Subcutaneous abdominal adipose tissue (tissue), 5 donors: ENCODE measurements at regions not wholly inside any gene's neighbourhood (a gene's known extent, or its start where the extent isn't known, plus 50 kb on each side); places are given as distances from the start of the nearest gene placed in this dataset.

ENCODE experiments used
- H3K27ac ChIP-seq: one replicate; pipeline ENCODE4 v1.7.0; 2013; ENCODE audit warnings: low read depth, mild to moderate bottlenecking, inconsistent platforms, low read length, moderate library complexity
- H3K27me3 ChIP-seq, 5 donors: one replicate each; pipeline ENCODE4 v1.7.0; 2013; ENCODE audit warnings: low read length in 5 of 5, inconsistent platforms in 1 of 5; ENCODE audit not compliant: control insufficient read depth in 5 of 5, insufficient read depth in 4 of 5
- H3K36me3 ChIP-seq, 5 donors: one replicate each; pipeline ENCODE4 v1.7.0; 2013; ENCODE audit warnings: low read length in 5 of 5; ENCODE audit not compliant: control insufficient read depth in 5 of 5, insufficient read depth in 5 of 5
- H3K4me1 ChIP-seq, 5 donors: one replicate each; pipeline ENCODE4 v1.7.0; 2013; ENCODE audit warnings: low read length in 5 of 5, mild to moderate bottlenecking in 3 of 5, moderate library complexity in 1 of 5; ENCODE audit not compliant: control insufficient read depth in 5 of 5, insufficient read depth in 5 of 5
- H3K4me3 ChIP-seq, 5 donors: one replicate each; pipeline ENCODE4 v1.7.0; 2013; ENCODE audit warnings: low read length in 5 of 5, low read depth in 1 of 5
- H3K9ac ChIP-seq, 5 donors: one replicate each; pipeline ENCODE4 v1.7.0; 2013; ENCODE audit warnings: low read length in 5 of 5, mild to moderate bottlenecking in 4 of 5, moderate library complexity in 3 of 5
- H3K9me3 ChIP-seq, 5 donors: one replicate each; pipeline ENCODE4 v1.7.0; 2013; ENCODE audit warnings: low read length in 5 of 5; ENCODE audit not compliant: control insufficient read depth in 5 of 5
- donor health status: healthy.
- donor health status: healthy.
- donor health status: healthy.
- donor health status: healthy.
- donor health status: healthy.

- Histone ChIP-seq H3K9me3 (peaks cover 0 to 3% (median 0%) of the 10 kb centered on the region in 5 donors), H3K4me1 (peaks cover 0 to 9% (median 0%) of the 10 kb centered on the region in 5 donors), H3K9ac (no peak overlapping the region), H3K27ac (no peak overlapping the region), H3K27me3 (no peaks in the 10 kb centered on the region), H3K36me3 (no peaks in the 10 kb centered on the region), H3K4me3 (no peak overlapping the region)
Measured at GRCh38 chr3:101072300-101072699, 79.1 kb upstream of the ABI3BP start.

GRCh38 chr3:101070799-101071121 lies 77.5 kb upstream of the ABI3BP start:
- Histone ChIP-seq H3K9ac (no peak overlapping the region), H3K36me3 (no peaks in the 10 kb centered on the region), H3K4me3 (no peak overlapping the region), H3K27me3 (no peaks in the 10 kb centered on the region), H3K27ac (no peak overlapping the region), H3K4me1 (peaks cover 0 to 13% (median 3%) of the 10 kb centered on the region in 5 donors), H3K9me3 (peaks cover 0 to 3% (median 0%) of the 10 kb centered on the region in 5 donors)

DNA sequence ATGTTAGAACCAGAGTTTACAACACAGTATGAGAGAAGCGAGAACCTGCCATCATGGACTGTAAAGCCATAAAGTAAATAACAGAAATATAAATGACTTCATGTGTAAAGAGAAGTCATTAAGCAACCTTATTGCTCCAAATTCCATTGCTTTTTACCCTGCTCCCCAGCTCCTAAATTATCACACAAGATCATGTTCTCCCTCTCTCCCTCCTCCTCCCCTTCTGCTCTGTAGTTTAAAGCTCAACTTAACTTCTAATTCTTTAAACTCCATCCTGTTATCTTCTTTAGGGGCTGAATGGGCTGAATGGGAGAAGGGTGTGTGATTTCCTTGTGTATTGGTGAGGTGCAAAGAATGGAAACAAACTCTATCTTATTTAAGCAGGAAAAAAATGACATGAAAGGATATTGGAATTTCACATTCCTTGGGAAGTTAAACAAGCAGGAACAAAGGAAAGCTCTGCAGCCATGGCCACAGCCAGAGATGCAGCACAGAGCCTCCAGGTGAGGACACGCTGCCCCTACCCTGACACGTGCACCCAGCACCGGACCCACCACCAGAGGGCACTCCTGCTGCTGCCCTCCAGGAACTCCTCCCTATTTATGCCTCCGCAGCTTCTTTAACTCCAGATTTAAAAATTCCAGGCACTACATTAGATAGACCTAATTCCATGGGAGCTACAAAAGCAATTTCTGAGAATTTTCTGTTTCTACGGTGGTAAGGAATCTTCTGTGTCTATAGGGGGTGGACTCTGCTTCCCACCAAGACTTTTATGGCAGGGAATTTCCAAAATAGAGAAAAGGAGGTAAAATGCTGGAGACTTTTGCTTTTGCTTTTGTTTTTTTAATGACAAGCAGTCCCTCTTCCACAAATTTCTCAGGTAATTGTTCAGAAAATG lies 76.9 kb upstream of the ABI3BP start:
- Histone ChIP-seq H3K36me3 (no peaks in the 10 kb centered on the region), H3K9me3 (peaks cover 0 to 3% (median 0%) of the 10 kb centered on the region in 5 donors), H3K4me3 (no peak overlapping the region), H3K4me1 (peaks cover 0 to 13% (median 3%) of the 10 kb centered on the region in 5 donors), H3K27ac (no peak overlapping the region), H3K9ac (no peak overlapping the region), H3K27me3 (no peaks in the 10 kb centered on the region)

GRCh38 chr3:101068876-101069606 lies 75.8 kb upstream of the ABI3BP start:
- Histone ChIP-seq H3K27me3 (no peaks in the 10 kb centered on the region), H3K27ac (peak overlapping the region; percentile 4), H3K4me3 (no peak overlapping the region), H3K36me3 (no peaks in the 10 kb centered on the region), H3K9ac (no peak overlapping the region), H3K9me3 (no peaks in the 10 kb centered on the region), H3K4me1 (peaks cover 0 to 13% (median 3%) of the 10 kb centered on the region in 5 donors)

- Histone ChIP-seq H3K36me3 (no peaks in the 10 kb centered on the region), H3K9ac (no peak overlapping the region), H3K4me3 (no peak overlapping the region), H3K4me1 (peaks cover 0 to 13% (median 3%) of the 10 kb centered on the region in 5 donors), H3K27ac (peak overlapping the region; percentile 31), H3K9me3 (no peaks in the 10 kb centered on the region), H3K27me3 (no peaks in the 10 kb centered on the region)
Measured at GRCh38 chr3:101066711-101067129, 73.5 kb upstream of the ABI3BP start.

DNA sequence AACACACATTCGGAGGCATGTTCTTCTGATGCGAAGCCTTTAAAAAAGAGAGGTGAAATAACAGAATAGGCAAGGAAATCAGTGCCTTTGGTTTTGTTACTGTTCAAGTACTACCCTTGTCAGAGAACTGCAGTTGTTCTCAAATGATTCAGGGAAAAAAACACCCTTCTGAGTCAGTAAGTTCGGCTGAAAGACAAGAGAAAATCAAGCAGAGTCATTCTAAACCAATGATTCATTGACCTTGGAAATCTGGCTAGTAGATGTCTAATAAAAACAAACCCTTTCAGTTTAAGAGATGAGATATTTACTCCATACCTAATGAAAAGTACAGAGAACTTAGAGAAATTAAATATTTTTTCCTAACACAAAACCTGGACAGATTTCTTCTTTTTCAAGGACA lies 72.7 kb upstream of the ABI3BP start:
- H3K9me3 ChIP-seq: no peaks in the 10 kb centered on the region
- H3K9ac ChIP-seq: no peak overlapping the region
- H3K36me3 ChIP-seq: no peaks in the 10 kb centered on the region
- peak overlapping the region; percentile 56 for H3K27ac ChIP-seq
- H3K27me3 ChIP-seq: no peaks in the 10 kb centered on the region
- no peak overlapping the region for H3K4me3 ChIP-seq
- H3K4me1 ChIP-seq: peaks cover 0 to 13% (median 3%) of the 10 kb centered on the region in 5 donors

DNA sequence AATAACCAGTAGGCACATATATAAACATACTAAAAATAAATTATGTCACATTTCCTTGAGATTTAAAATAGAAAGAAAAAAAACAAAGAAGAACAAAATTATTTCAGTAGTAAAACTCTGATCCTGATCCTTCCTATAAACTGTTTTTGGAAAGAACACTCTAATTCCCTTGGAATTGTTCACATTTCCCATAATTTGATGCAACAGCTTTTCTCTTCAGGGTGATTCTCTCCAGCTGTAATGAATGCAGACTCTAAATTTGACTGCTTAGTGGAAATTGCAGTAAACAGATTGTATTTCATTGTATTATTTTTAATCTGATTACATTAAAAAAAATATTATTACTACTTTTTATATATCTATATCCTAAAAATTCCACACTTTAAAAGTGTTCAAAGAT lies 70.2 kb upstream of the ABI3BP start:
- peaks cover 0 to 7% (median 3%) of the 10 kb centered on the region in 5 donors for H3K4me1 ChIP-seq
- H3K27me3 ChIP-seq: no peaks in the 10 kb centered on the region
- no peak overlapping the region for H3K27ac ChIP-seq
- H3K4me3 ChIP-seq: no peak overlapping the region
- H3K36me3 ChIP-seq: no peaks in the 10 kb centered on the region
- peaks cover 0 to 10% (median 6%) of the 10 kb centered on the region in 5 donors for H3K9me3 ChIP-seq
- no peak overlapping the region for H3K9ac ChIP-seq

DNA sequence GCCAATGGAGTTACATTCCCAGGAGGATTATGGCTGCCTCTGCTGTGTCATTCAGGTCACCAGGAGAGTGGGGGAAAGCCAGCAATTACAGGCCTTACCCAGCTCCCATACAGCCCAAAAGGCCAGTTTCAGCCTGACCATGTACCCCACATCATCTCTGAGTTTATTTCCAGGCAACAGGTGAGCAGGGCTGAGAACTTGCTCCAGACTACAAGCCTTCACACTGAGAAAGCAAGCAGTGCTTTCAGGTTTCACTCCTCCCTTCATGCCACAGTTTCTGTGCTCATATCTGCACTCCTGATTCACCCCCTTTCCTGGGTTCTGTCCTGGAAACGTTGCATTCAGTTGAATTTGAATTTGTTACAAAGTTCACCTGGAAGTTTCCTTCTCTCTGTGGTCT lies 68.1 kb upstream of the ABI3BP start:
- H3K4me3 ChIP-seq: no peak overlapping the region
- H3K9me3 ChIP-seq: peaks cover 0 to 23% (median 6%) of the 10 kb centered on the region in 5 donors
- no peak overlapping the region for H3K27ac ChIP-seq
- peaks cover 0 to 2% (median 0%) of the 10 kb centered on the region in 5 donors for H3K4me1 ChIP-seq
- no peaks in the 10 kb centered on the region for H3K27me3 ChIP-seq
- no peaks in the 10 kb centered on the region for H3K36me3 ChIP-seq
- no peak overlapping the region for H3K9ac ChIP-seq

GRCh38 chr3:101050866-101051265 lies 57.6 kb upstream of the ABI3BP start:
- no peaks in the 10 kb centered on the region for H3K27me3 ChIP-seq
- H3K4me3 ChIP-seq: no peak overlapping the region
- no peak overlapping the region for H3K9ac ChIP-seq
- H3K9me3 ChIP-seq: peaks cover 0 to 4% (median 0%) of the 10 kb centered on the region in 5 donors
- no peaks in the 10 kb centered on the region for H3K36me3 ChIP-seq
- H3K4me1 ChIP-seq: no peaks in the 10 kb centered on the region
- no peak overlapping the region for H3K27ac ChIP-seq

DNA sequence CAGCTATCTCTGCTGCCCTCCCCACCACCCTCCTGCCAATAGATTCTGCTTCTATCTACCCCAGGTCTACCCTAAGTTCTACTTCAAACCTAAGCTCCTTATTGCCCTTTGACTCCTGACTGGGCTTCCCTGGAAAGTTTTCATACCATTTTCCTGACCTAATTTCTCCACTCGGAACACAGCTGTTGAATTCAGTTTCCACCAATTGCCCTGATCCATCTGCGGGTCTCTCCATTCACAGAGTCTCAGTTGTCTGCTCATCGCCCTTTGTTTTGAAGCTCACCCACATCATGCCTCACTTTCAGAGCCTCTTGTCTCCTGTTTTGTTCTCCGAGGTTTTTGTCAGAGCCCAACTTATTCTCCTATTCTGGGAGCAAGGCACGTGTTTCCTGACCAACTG lies 56.8 kb upstream of the ABI3BP start:
- H3K27me3 ChIP-seq: no peaks in the 10 kb centered on the region
- H3K36me3 ChIP-seq: no peaks in the 10 kb centered on the region
- H3K9me3 ChIP-seq: no peaks in the 10 kb centered on the region
- no peak overlapping the region for H3K9ac ChIP-seq
- no peak overlapping the region for H3K27ac ChIP-seq
- no peaks in the 10 kb centered on the region for H3K4me1 ChIP-seq
- H3K4me3 ChIP-seq: no peak overlapping the region
